ENCODE measurements at regions not wholly inside any gene's neighbourhood (a gene's known extent, or its start where the extent isn't known, plus 50 kb on each side); places are given as distances from the start of the nearest gene placed in this dataset.

DNA sequence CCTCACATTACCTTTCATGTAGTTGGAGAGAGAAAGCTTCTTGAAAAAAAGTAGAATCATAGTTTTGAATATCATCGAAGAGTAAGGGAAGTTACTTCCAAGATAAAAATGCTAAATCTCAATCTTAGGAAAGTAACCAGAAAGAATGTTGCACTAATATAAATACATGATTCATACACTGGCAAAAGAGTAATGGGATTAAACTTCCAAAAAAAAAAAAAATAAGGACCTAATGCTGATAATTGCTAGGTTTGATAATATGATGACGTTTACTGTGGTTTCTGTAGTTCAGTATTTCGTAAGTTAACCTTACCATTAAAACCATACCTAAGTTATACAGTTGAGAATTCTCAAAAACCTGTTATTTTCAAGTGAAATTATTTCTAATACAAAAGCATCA is 573.8 kb upstream of the CDH9 start:
- DNase-seq (ENCODE audit: low read depth): peak; percentile 87

DNA sequence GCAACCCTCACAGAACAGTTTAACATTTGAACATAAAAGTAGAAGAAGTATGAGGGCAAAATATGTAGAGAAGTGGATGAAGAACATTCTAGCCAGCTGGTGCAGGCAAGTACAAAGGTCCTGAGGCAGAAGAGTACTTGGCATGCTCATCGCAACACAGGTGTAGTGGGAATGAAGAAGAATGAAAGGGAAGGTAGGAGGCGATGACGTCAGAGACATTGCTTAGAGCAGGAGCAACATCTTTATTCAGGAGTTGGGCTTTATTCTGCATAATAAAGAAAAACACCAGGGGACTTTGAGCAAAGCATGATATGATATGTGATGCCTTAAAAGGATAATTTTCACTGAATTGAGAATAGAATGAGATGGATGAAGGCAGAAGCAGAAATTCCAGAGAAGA is 570.6 kb upstream of the CDH9 start:
- DNase-seq (ENCODE audit: low read depth): no peak

DNA sequence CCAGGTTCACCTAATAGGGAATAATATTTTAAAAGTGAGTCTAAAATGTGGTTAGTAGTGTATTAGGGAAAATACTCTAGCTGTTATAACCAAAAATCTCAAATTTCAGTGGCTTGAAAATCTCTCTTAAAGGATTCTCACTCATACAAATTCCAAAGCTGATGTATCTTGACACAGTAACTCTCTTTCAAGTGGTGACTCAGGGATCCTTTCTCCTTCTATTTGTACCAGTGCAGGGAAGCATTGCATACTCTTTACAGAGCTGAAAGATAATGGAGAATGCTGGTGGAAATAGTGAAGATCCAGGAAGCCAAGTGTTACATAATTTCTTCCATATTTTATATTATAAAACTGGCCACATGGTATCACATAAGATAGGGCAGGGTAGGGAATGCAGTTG is 560.2 kb upstream of the CDH9 start:
- DNase-seq (ENCODE audit: low read depth): peak; percentile 72

DNA sequence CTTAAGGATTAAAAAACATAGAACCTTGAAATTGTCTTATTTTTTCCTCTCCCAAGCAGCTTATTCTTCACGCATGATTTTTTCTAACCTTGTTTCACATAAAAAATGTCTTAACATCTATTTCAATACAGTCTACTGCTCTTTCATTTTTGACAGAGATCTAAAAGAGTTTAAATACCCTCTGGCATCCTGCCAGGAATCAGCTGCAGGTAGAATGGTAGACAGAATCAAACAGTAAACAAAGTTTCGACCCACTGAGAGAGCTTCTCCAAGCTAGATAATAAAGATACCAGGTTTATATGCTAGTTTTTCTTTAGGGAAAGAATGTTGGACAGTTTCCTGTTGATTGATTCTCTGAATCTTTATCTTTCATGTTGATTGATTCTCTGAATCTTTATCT is 555.8 kb upstream of the CDH9 start:
- DNase-seq (ENCODE audit: low read depth): no peak

DNA sequence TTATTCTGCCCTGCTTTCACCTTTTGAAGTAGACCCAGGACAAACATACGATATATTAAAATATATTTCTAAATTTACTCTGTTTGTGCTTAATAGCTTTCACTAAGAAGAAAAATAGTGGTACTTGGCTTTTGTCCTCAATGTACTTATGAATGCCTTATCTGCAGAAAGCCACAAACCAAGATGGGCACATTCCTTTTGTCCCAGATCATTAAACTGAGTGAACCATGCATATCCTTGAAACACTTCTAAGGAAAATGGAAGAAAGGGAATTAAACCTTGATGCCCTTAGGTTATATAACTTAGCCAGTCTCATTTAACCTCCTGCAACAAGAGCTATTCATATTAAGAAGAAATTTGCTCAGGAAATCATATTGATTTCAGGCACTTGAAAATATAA is 553.8 kb upstream of the CDH9 start:
- DNase-seq (ENCODE audit: low read depth): peak; percentile 91

DNA sequence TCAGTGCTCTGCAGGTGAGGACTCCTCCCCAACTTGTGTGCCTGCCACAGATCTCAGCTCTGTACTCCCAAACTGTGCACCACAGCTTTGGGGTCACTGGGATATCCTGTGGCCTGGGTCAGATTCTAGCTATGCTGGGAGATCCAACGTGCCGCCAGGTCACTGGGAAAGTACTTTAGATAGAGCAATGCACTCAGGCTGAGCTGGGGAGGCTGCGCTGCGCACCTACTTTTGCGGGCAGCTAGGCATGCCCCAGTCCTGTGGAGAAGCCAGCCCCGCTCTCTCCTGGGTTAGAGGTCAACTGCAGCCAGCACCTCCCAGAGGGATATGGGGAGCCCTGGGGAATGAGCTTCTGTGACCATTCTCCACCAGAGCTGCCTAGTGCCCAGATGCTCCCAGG is 552.1 kb upstream of the CDH9 start:
- no peak for DNase-seq (ENCODE audit: low read depth)

DNA sequence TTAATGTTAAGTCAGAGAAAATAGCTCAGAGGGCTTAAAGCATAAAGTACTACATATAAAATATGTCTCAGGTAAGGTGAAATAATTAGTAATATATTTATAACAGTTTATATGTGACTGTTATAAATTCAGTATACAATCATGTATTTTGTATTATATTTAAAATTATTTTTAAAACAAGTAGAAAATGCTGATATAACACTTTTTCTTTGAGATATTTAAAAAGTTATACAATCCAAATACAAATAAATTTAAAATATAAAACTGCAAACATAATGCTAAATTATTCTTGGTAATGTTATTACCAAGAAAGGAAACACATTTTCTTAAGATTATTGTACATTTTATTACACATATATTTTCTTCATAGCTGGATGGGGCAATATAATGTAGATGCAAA is 539.9 kb upstream of the CDH9 start:
- no peak for DNase-seq (ENCODE audit: low read depth)

DNA sequence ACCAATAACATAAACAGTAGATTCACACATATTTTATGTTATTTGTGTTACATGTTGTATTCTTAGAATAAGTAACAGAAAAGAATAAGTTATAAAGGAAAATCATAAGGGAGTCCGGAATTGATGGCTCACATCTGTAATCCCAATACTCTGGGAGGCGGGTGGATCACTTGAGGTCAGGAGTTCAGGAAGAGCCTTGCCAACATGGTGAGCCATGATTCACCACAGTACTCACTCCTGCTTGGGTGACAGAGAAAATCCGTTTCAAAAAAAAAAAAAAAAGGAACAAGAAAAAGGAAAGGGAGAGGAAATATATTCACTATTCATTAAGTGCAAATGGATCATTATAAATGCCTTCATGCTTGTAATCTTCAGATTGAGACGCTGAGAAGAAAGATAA is 533.3 kb upstream of the CDH9 start:
- no peak for DNase-seq (ENCODE audit: low read depth)

DNA sequence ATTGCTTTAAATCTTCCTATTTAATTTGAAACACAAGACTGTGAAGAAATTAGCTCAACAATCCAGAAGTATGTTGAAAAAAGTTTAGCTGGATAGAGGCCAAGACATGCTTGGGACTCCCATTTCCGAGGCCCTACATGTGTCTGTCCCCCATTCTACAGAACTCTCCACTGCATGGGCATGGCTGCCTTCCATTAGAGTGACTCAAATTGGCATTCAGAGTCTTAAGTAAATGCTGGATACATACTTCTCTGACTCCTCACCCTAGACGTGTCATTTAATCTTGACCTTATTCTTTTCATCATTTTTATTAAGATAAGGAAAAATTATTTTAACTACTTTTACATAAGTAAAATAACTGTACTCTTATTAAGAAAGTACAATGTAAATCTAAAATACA is 530.4 kb upstream of the CDH9 start:
- peak; percentile 7 for DNase-seq (ENCODE audit: low read depth)

DNA sequence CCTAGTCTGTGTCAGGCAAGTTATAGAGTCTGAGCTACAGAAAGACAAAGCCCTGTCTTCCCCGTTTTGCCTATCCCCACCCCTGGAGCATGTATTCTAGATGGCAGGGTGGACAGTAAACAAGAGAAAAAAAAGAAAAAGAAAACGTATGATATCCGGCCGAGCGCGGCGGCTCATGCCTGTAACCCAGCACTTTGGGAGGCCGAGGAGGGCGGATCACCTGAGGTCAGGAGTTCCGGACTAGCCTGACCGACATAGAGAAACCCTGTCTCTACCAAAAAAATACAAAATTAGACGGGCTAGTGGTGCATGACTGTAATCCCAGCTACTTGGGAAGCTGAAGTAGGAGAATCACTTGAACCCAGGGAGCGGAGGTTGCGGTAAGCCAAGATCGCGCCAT is 523.0 kb upstream of the CDH9 start:
- no peak for DNase-seq (ENCODE audit: low read depth)

DNA sequence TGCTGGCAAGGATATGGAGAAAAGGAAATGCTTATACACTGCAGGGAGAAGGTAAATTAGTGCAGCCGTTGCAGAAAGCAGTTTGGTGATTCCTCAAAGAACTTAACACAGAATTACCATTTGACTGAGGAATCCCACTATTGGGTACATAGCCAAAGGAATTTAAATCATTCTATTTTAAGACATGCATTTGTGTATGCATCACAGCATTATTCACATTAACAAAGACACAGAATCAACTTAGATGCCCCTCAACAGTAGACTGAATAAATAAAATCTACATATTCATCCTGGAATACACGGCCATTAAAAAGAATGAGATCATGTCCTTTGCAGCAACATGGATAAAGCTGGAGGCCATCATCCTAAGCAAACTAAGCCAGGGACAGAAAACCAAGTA is 510.1 kb upstream of the CDH9 start:
- DNase-seq (ENCODE audit: low read depth): no peak

DNA sequence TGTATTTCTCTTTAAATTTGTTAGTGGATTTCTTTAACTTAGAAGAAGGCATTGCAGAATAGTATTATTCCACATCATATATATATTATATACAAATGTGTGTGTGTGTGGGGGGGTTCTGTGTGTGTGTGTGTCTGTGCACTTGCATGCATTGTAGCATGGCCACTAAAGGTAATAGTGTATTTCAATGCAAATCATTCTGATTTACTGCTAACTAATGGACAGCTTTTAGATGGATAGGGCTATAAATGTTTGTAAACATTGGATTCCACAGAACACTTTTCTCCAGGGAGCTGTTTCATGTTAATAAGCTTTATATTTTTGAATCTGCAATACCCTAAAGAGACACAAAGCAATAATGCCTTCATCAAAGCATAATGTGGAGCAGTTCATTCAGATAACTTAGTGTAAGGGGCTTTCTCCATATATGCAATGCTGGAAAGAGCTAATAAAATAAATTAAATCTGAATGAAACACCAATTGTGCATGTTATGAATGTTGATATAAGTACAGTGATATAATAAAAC is 496.7 kb upstream of the CDH9 start:
- DNase-seq (ENCODE audit: low read depth): no peak

DNA sequence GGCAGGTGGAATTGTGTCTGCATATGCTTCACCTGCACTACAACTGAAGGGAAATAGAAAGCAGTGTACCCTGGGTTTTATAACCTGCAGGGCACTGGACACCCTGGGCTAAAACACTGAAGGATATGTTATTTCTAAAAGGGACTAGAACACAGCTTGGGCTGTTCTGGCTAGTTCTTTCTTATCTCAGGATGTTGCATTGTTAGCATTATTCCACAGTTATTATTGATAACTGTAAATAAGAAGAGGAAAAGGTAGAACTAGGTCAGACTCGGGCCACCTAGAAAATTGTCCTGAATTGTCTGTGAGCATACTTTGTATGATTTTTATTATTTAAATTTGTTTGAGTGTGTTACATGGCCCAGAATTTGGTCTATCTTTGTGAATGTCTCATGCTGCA is 493.9 kb upstream of the CDH9 start:
- no peak for DNase-seq (ENCODE audit: low read depth)

DNA sequence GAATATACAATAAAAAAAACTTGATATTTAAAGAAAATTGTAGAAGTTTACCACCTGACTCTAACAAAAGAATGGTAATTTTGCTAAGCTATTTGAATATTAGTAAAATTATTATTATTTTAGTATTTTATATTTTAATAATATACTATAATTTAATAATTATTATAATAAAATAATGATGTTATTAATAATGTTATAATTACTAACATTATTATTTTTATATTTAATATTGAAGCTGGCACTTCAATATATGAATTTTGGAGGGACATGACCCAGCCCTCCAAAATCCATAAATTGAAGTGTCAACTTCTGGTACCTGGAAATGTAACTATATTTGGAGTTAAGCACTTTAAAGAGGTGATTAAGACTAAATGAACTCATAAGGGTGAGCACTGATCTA is 486.1 kb upstream of the CDH9 start:
- no peak for DNase-seq (ENCODE audit: low read depth)

DNA sequence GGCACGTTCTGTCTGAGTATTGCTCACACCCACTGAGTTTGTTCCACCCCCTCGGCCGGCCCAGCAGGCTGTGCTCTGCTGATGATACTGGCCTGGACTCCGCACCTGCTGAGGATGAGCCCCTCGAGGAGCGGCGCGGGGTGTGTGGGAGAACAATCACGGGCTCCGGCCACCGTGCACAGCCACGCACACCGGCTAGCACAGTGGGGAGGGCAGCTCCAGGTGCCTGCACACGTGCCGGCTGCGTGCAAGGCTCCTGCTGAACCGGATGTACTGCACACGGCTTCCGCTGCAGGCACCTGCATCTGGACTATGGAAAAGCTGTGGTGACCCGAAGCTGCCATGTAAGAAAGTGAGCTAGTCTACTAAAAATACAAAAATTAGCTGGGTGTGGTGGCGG is 485.2 kb upstream of the CDH9 start:
- DNase-seq (ENCODE audit: low read depth): no peak

DNA sequence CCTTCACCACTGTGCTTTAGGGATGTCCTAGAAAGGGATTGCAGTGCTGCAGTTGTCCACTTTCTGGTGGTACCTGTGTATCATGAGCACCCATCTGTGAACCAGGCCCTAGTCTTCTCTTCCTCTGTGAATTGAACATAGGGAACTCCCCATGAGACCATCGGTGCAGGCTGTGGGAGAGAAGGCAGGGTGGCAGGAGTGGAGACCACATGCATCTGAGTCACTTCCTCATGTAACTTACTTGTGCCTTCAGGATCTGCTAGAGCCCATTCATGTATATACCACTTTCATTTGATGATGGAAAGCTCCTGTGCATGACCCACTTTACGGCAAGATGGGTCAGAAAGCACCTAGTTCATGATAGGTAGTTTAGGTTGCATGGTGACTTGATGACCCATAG is 478.1 kb upstream of the CDH9 start:
- no peak for DNase-seq (ENCODE audit: low read depth)

DNA sequence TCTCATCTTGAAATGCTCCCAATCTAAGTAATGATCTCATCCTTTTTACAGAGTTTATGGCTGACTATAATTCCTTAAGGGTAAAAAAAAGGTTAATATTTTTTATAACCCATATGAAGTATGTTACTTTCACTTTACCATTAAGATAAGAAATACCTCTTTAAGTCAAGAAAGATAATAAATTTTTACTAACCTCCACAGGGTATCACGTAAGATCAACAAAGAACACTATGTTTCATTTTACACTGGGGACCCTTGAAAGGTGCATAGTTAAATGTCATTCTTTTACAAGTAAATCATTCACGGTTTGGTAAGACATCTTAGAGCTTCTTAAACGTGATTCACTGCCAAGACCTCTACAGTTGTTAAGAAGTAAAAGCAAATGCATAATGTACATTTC is 472.7 kb upstream of the CDH9 start:
- peak; percentile 71 for DNase-seq (ENCODE audit: low read depth)

DNA sequence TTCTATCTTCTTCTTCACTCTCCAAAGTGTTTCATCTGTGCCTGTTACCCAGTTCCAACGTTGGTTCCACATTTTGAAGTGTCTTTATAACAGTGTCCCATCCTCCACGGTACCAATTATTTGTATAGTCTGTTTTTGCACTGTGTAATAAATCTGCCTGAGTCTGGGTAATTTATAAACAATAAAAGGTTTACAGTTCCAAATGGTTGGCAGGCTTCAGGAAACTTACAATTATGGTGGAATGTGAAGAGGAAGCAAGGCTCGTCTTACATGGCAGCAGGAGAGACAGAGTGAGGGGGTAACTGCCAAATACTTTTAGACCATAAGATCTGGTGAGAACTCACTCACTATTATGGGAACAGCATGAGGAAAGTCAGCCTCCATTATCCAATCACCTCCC is 465.4 kb upstream of the CDH9 start:
- no peak for DNase-seq (ENCODE audit: low read depth)

DNA sequence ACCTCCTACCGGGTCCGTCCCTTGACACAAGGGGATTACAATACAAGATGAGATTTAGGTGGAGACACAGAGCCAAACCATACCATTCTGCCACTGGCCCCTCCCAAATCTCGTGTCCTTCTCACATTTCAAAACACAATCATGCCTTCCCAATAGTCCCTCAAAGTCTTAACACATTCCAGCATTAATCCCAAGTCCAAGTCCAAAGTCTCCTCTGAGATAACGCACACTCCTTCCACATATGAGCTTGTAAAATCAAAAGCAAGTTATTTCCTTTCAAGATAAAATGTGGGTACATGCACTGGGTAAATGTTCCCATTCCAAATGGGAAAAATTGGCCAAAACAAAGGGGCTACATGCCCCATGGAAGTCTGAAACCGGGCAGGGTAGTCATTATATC is 463.9 kb upstream of the CDH9 start:
- DNase-seq (ENCODE audit: low read depth): no peak

DNA sequence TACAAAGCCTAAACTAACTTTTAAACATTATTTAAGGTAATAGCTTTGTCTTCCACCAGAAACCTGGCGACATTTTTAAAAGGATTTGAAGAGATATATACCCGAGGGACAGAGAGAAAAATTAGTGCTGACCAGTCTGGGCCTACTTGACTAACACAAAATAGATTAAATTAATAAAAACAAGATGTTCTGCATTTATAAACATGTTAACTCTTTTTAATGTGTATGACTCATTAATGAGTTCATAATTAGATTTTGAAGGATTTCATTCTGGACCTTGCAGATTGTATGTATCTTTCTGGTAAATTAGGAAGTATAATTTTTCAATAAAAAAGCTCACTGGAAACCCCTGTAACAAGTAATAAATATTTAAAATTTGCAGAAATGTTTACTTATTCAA is 459.1 kb upstream of the CDH9 start:
- DNase-seq (ENCODE audit: low read depth): no peak

DNA sequence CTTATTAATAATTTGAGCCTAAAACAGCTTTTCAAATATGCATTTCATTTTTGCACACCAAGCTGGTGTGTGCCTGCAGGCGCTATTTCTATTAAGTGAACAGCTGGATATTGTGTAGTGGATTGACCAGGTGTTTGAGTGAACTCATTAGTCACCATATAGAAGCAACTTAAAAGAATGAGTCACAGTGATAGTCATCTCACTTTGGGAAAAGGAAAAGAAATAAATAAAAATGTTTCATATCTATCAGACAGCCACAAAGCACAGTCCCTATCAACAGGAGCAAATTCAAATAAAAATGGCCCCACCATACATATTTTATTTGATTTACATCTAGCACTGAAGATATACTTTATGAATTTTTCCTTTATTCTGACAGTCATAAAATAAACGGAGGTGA is 456.5 kb upstream of the CDH9 start:
- DNase-seq (ENCODE audit: low read depth): peak; percentile 22

DNA sequence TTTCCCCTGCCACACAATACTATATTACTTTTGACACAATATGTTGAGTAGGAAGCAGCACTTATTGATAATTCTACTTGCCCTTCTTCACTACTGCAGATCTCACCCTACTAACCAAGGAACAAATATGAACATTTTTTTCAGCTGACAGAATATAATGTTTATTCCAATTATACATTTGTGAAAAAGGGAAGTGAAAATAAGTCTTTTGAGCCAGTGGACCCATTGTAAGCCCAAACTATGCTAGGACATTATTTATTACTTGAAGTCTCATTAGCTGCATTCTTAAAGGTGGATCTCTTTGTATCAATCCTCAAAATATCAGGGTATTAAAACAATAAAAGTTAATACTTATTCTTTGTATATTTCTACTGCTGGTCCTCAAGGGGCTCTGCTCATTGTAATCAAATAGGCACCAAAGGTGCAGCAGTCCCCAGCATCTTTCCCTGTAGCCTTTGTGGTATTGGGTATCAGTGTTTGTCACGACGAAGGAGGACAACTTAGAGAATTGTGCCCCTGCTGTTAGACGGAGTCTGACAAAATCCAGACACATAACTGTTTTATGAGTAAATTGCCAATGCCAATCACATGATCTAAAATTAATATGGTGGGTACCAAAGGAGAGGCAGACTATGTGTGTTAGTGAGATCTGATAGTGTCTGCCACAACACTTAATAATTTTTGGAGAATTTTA is 453.5 kb upstream of the CDH9 start:
- DNase-seq (ENCODE audit: low read depth): no peak

DNA sequence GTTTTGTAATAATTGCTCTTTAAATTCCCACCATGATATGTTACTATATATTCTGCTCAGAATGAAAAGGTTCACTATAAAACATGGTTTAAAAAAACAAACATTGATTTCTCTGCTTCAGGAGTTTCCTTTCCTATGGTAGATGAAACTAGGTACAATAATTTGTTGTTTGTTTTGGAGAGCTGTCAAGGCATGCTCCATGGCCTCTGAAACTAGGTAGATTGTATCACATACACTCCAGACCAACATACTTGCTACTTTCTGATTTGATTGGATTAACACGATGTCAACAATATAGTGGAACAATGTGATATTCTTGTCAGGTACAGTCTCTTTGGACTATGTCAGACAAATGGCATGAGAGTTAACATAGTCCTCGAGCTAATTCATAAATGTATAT is 452.7 kb upstream of the CDH9 start:
- no peak for DNase-seq (ENCODE audit: low read depth)

DNA sequence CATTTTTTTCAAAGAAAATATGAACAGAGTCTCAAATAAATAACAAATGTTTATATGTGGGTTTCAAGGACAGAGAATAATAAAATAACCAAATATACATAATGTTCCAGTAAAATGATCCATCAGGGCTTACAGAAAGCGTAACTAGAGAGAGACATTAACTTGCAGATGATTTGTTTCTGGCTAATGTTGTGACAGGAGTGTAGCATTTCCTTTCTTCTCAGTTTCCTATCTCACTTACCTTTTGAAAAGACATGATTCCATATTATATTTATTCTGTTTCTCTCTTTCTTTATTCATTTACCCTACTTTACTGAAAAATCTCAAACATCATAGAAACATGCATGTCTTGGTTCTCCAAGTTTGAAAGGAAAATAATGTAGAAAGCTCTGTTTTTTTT is 451.3 kb upstream of the CDH9 start:
- DNase-seq (ENCODE audit: low read depth): no peak

DNA sequence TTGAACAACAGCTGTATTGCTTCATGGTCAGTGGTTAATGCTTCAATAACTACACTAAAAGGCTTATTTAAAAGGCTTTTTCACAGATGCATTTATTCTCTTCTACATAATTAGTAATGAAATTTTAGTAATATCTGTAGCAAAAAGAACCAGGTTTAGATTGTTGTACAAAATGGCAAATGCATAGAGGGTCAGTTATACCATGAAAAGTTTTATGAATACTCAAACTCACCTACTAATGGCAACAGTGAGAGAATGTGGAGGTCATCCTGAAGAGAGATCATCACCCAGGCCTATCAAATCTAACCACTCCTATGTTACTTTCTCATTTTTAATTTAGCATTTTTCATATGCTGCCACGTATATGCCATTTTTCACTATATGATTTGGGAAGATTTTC is 444.3 kb upstream of the CDH9 start:
- no peak for DNase-seq (ENCODE audit: low read depth)

Data from amniotic epithelial cell (primary cell).